CD4-positive, alpha-beta T cell treated with Interleukin-10 for 1 hour (primary cell): ENCODE measurements at regions not wholly inside any gene's neighbourhood (a gene's known extent, or its start where the extent isn't known, plus 50 kb on each side); places are given as distances from the start of the nearest gene placed in this dataset.

Experiments
- DNase-seq: peaks from one replicate; pipeline ENCODE4 v3.0.0-alpha.2; 2020

- no peak for DNase-seq
Measured at GRCh38 chr2:155748131-155748530, 584.4 kb downstream of the NR4A2 start.

- DNase-seq: no peak
Measured at GRCh38 chr2:155747531-155747930, 585.0 kb downstream of the NR4A2 start.

DNA sequence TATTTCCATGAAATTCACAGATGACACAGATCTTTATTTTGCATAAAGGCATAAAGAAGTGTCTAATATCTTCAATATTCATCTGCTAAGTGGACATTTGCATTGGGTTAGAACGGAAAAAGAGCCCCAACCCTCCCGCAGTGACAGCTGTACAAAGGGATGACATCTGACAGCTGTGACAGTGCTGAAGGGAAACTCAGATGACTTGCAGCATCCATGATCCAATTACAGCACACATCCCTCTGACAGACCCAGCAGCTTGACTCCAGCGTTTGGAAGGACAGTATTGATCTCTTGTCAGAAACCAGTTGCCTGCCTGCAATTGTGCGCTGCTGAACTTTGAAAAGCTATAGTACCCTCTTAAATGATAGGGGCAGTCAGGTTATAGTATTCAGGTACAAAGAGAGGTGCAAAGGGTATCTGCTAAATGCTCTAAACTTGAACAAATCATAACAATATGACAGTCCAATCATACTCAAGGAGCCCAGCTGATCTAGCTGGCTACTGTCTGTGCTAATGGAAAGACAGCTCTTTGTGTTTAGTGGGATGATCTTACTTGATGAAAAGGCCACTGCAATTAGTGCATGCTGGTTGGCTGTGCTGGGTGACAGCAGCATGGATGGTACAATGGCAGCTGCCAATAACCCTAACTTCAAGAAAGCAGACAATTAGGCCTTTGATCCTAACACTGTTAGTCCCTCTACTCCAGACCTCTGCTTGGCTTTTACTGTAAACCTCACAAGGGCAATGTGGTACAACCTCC lies 599.2 kb downstream of the NR4A2 start:
- DNase-seq: no peak

DNA sequence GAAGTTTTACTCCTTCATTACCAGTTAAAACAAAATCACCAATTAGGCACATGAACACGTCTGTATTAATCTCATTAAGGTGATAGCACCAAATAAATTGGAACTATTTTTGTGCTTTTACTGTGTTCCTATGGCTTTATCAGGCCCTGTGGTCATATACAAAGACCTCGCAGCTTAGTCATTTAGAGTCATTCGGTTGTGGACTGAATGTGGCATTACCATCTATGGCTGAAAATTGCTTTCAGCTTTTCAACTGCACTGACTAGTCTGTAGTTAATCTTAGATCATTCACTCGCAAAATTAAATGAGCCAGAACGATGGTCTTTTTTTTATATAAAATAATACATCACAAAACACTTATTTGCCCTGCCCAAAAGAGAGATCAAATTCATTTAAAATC lies 601.7 kb downstream of the NR4A2 start:
- DNase-seq: no peak

DNA sequence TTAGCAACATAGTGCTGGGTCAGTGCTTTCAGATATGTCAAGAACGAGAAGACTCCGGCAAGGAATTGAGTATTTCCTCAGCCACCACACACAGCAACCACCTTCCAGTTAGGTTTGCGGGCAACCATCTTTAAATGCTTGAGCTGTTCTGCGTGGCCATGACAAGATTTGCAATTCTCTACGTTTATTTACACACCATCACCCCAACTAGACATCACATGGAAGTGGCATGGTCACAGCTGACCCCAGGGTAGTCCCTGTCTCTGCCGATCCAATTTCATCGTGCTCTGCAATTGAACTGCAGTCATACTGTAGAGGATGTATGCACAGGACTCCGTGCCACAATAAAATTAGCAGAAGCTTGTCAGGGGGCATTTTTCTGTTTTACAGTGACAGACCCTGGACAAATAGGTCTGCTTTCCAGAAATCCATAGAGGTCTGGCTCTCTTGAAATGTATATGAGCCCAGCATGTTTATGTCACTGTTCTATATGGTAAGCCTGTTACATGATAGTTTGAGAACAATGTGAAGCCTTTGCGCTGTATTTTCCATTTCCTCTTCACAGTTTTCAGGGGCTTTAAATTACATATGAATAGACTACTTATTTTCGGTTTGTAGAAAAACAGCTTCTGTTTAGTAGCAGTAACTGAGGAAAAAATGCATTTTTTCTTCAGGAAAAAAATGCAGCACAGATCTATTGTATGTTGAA lies 605.2 kb downstream of the NR4A2 start:
- no peak for DNase-seq

GRCh38 chr2:155722290-155722689 lies 610.2 kb downstream of the NR4A2 start:
- DNase-seq: no peak

GRCh38 chr2:155715705-155716104 lies 616.8 kb downstream of the NR4A2 start:
- DNase-seq: no peak

DNA sequence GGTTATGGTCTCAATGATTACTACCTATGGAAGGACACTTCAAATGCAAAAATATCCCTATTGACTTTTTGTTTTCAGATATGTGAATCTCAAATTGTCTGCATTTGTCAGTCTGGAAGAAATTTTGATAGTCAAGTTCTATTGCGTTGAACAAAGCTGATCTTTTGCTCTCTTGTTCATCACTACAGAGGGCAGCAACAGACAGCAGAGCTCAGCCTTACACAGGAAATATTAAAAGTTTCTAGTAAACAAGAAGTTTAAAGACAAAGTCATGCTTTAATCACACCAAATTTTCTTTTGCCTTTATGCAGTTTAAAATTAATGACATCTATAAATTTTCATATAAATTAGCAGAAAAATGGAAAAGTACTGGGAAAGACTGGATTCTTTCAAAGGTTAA lies 617.5 kb downstream of the NR4A2 start:
- DNase-seq: no peak

GRCh38 chr2:155708071-155708470 lies 624.5 kb downstream of the NR4A2 start:
- no peak for DNase-seq

GRCh38 chr2:155703917-155704316 lies 628.6 kb downstream of the NR4A2 start:
- no peak for DNase-seq

- DNase-seq: no peak
Measured at GRCh38 chr2:155703048-155703447, 629.5 kb downstream of the NR4A2 start.

- DNase-seq: no peak
Measured at GRCh38 chr2:155701721-155702120, 630.8 kb downstream of the NR4A2 start.

GRCh38 chr2:155696571-155696970 lies 636.0 kb downstream of the NR4A2 start:
- DNase-seq: no peak

DNA sequence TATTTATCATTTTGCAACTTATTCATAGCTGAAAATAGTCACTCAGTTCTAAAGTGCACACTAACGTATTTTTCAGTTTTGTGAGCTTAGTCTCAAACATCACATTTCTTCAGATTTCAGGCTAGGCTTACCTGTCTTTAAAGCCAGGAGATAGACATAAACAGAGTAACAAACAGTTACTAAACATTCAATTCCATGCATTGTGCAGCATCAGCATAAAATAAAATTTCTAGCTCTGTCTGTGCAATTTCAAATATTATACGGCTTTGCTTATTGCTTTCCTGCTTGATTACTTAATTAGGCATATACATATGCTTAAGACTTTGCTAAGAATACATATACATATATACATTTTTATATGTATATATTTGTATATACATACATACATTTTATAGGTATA lies 637.0 kb downstream of the NR4A2 start:
- DNase-seq: no peak

DNA sequence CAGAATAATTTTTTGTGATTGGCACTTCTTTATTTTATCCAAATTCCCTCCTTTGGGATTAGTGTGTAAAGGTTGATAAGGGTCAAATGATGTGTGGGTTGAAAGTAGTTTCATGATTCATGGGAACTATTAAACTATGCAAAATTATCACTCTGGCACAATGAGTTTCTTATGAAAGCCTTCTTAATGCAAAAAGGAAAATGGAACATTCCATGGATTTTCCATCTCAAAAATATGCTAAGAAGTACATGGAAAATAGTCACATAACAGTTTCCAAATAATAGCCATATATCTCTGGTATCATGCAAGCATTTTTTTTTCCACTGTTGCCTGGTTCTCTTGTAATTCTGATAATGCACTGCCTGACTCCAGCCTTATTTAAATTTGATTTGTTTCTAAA lies 639.7 kb downstream of the NR4A2 start:
- DNase-seq: no peak

DNA sequence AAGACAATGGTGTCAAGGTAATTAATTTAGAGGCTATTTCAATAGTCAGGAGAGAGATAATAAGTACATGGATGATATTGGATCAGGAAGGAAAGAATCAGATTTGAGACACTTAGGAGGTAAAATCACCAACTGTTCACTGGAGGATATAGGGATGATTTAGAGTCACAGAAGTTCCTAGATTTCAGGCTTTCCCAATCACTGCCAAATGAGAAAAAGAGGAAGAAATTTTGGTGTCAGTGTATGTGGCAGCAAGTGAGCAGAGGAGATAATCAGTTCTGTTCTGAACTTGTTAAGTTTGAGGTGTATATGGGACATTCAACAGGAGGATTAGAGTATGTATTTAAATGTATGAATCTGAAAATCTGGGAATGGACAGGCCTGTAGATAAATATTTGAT lies 640.4 kb downstream of the NR4A2 start:
- no peak for DNase-seq

DNA sequence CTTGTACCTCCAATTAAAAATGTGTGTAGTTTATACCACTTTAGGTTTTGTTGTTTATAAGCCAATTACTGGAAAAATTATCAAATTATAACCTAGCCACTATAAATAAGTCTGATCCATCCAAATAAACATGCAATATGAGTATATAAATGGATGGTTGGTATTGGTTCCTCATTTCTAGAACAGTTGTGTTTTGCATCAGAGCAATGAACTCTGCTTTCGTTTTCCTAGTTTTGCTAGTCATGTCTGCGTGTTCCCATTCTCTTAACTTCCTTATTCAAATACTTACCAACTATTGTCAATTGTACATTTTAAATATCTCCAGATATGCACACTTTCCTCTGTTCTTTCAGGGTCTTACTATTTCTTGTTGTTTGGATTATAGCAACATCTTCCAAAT lies 641.7 kb downstream of the NR4A2 start:
- peak; percentile 8 for DNase-seq

GRCh38 chr2:155689791-155690190 lies 642.7 kb downstream of the NR4A2 start:
- no peak for DNase-seq

DNA sequence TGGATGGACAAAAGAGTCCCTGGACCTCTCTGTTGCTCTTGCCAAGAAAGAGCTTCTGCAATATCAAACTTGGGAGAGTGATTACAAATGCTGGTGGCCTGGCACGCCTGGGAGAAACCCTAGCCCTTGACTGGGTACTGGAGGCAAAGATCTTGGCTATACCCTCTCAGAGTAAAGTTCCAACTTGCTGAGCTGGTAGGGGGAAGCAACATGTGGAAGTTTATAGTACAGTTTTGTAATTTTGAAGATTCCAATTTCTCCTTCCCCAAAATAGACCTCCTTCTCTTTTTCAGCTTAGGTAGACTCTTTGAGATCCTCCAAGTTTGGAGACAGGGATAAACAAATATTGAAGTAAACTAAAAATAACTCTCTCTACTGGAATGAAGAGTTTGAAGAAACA lies 645.3 kb downstream of the NR4A2 start:
- no peak for DNase-seq

DNA sequence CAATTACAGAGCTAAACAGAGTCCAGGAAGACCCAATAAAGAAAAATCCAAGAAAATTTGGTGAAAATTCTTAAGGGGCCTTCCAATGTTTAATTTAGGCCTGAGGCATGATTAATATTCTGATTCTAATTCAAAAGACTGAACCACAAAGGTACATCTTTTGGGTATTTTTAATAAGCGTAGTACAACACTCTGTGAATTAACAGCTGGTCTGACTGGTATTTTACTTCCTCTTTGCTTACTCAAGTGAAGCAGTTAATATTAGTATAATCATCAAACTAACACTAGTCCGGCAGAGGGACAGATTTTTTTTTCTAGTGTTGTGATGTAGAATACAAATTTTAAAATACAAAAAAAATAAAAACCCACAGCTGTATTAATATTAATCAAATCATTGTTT lies 652.9 kb downstream of the NR4A2 start:
- DNase-seq: no peak

DNA sequence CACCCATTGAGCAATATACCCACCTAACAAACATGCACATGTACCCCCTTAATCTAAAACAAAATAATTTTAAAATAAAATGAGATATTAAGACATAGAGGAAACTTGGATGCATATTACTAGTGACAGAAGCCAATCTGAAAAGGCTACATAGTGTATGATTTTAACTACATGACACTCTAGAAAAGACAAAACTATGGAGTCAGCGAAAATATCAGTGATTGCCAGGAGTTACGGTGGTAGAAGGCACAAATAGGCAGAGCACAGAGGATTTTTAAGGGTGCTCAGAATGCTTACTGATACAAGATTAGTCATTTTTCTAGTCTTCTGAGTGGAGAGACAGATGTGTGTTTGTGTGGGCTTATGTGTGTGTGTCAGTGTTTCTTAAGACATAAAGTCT lies 656.6 kb downstream of the NR4A2 start:
- DNase-seq: no peak

- DNase-seq: no peak
Measured at GRCh38 chr2:155665704-155666103, 666.8 kb downstream of the NR4A2 start.

- no peak for DNase-seq
Measured at GRCh38 chr2:155663265-155663664, 669.3 kb downstream of the NR4A2 start.

GRCh38 chr2:155662224-155662623 lies 670.3 kb downstream of the NR4A2 start:
- DNase-seq: no peak

GRCh38 chr2:155653176-155653575 lies 679.3 kb downstream of the NR4A2 start:
- DNase-seq: no peak
